Transverse colon (tissue), 4 donors: ENCODE measurements at regions not wholly inside any gene's neighbourhood (a gene's known extent, or its start where the extent isn't known, plus 50 kb on each side); places are given as distances from the start of the nearest gene placed in this dataset.

Source experiments
- DNase-seq: peaks from one replicate; pipeline ENCODE4 v3.0.0-alpha.2; 2019
- H3K27ac ChIP-seq, 4 donors: fragments of 200-600 bp; sonication (generic); 2 replicates each; pipeline ENCODE4 v1.5.1; 2016 to 2018; ENCODE audit warnings: inconsistent platforms in 4 of 4
- H3K27me3 ChIP-seq: fragments of 200-600 bp; sonication (generic); 2 replicates; pipeline ENCODE4 v1.5.1; 2017; ENCODE audit warnings: inconsistent platforms
- H3K36me3 ChIP-seq, 4 donors: fragments of 200-600 bp; sonication (generic); 2 replicates each; pipeline ENCODE4 v1.5.1; 2017 to 2019; ENCODE audit warnings: inconsistent platforms in 4 of 4
- H3K4me1 ChIP-seq, 4 donors: fragments of 200-600 bp; sonication (generic); 2 replicates each; pipeline ENCODE4 v1.5.1; 2017 to 2020; ENCODE audit warnings: inconsistent platforms in 4 of 4
- H3K4me3 ChIP-seq, 4 donors: fragments of 200-600 bp; sonication (generic); 1 replicate in 1 of 4; 2 replicates in 3 of 4; pipeline versions ENCODE4 v1.5.1 to v1.6.1; 2017 to 2019; ENCODE audit warnings: inconsistent platforms in 4 of 4
- H3K9me3 ChIP-seq, 2 donors: fragments of 200-600 bp; sonication (generic); 2 replicates each; pipeline ENCODE4 v1.5.1; 2017 to 2019; ENCODE audit warnings: inconsistent platforms in 2 of 2
- CTCF ChIP-seq, 5 experiments: fragments of 200-600 bp in 3 of 5; fragments of 450-650 bp in 2 of 5; sonication (generic) in 3 of 5; IDR thresholded peaks; 1 replicate in 2 of 5; 2 replicates in 3 of 5; pipeline ENCODE4 v1.5.1; 2016 to 2017; ENCODE audit warnings: antibody characterized with exemption in 5 of 5, inconsistent platforms in 3 of 5, mild to moderate bottlenecking in 2 of 5, moderate library complexity in 1 of 5
- EP300 ChIP-seq: sonication (generic); formaldehyde crosslinking; IDR thresholded peaks from one replicate; pipeline ENCODE4 v1.6.1; 2017; ENCODE audit warnings: antibody characterized with exemption, low read depth
- POLR2A ChIP-seq: fragments of 450-650 bp; IDR thresholded peaks from one replicate; pipeline ENCODE4 v1.6.1; 2016; ENCODE audit warnings: antibody characterized with exemption, mild to moderate bottlenecking, moderate library complexity
- POLR2AphosphoS5 ChIP-seq, 3 donors: sonication (generic); formaldehyde crosslinking; IDR thresholded peaks; one replicate each; pipeline ENCODE4 v1.6.1; 2016; ENCODE audit warnings: antibody characterized with exemption in 3 of 3
- WGBS, 2 donors: methylation state at CpG; one replicate each; pipeline ENCODE4 v1.1.5; 2018; ENCODE audit warnings: low coverage in 1 of 2; 5-methylcytosine and 5-hydroxymethylcytosine counted together
- in situ Hi-C, 4 donors: fragments of 200-750 bp; cut with MboI; loops; one replicate each; pipeline versions ENCODE4 v1.15.0 to v1.15.1; 2017; ENCODE audit warnings: low sequenced_read_pairs in 3 of 4, low pct_ligation_motif_present in 1 of 4, low pct_unique_long_range_greater_than_20kb in 1 of 4
- intact Hi-C: fragments of 100-400 bp; cut with DNase I; formaldehyde crosslinking; loops from one replicate; pipeline ENCODE4 v1.15.1; 2023; ENCODE audit warnings: low total_unique reads

DNA sequence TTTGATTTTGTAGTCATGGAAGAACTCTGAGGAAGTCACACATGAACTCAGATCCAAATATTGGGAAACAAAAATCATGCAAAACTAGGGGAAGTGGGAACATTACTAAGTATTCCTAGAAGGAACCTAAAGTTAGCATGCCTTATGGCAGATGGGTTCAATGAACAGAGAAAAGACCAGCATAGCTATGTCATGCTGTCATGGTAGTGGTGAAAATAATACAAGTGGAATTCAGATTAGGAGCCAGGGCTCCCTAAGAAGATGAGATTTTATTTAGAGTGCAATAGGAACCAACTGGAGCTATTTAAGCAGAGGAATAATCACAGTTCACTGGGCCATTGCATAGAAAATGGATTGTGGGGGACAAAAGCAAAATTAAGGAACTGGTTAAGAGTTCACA, 134.0 kb downstream of the DIO2 start:
- no peaks in the 10 kb centered on the region for H3K27me3 ChIP-seq
- H3K27ac ChIP-seq = no peak overlapping the region
- no peak overlapping the region for H3K4me3 ChIP-seq
- H3K9me3 ChIP-seq = no peaks in the 10 kb centered on the region
- TF ChIP-seq CTCF (IDR thresholded peaks at IDR 0.05) (no peak), POLR2A (no peak), POLR2AphosphoS5 (IDR thresholded peaks at IDR 0.05) (no peak), EP300 (no peak)
- in situ Hi-C loops (no loop called here), intact Hi-C loops (no loop called here)
- no peaks in the 10 kb centered on the region for H3K4me1 ChIP-seq
- DNase-seq = no peak
- no peaks in the 10 kb centered on the region for H3K36me3 ChIP-seq

DNA sequence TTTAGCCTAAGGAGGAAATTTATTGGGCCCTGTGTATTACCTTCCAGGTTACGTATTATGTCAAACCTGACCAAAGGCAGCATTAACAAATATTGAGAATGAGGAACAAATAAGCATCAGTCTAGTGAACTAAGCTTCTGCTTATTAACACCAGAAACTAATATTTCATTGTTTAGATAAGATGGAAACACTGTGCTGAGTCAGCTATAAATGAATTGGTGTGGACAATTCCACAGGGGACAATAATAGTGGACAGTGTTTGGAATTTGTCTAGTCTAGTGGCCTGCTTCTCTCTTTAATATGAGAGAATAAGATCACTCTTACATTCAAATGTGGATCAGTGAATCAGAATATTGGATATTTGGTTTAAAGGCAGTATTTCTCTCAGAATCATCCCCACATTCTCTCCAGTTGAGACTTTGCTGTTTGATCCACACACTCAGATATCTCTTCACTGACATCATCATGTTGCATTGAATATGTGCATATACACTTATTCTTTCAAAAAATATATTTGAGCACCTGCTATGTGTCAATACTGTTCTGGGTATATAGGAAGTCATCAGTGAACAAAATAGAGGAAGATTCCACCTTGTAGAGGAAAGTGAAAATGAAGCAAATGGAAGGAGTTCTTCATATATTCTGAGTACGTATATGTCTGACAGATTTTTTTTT, 136.3 kb downstream of the DIO2 start:
- in situ Hi-C loops (no loop called here), intact Hi-C loops (no loop called here)
- WGBS, 2 donors = 90 to 91% methylated on average over 2 of the region's 2 CpGs
- Histone ChIP-seq H3K9me3 (peaks cover 0 to 6% of the 10 kb centered on the region in 2 donors), H3K27ac (no peak overlapping the region), H3K36me3 (no peaks in the 10 kb centered on the region), H3K27me3 (no peaks in the 10 kb centered on the region), H3K4me3 (no peak overlapping the region), H3K4me1 (no peaks in the 10 kb centered on the region)
- TF ChIP-seq POLR2AphosphoS5 (IDR thresholded peaks at IDR 0.05) = no peak
- no peak for TF ChIP-seq EP300
- no peak for TF ChIP-seq CTCF (IDR thresholded peaks at IDR 0.05)
- TF ChIP-seq POLR2A = no peak
- DNase-seq = no peak

DNA sequence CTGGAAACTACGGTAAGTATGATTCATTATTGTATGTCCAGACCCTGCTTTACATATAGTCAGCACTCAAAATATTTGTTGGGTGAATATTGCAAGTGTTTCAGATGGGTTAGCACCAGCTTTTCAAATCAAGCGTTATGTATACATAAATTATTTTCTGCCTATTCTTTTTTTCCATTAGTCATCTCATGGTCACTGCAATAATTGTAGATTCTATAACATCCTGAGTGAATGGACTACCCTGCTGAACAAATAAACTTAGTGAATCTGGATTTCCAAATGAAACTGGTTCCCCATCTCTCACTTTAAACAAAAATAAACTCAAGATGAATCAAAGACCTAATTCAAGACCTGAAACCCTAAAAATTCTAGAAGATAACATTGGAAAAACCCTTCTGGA, 152.3 kb downstream of the DIO2 start:
- in situ Hi-C loops = no loop called here
- Histone ChIP-seq H3K27ac (no peak overlapping the region), H3K4me1 (peaks cover 0 to 2% (median 0%) of the 10 kb centered on the region in 4 donors), H3K36me3 (no peaks in the 10 kb centered on the region), H3K4me3 (no peak overlapping the region), H3K9me3 (no peaks in the 10 kb centered on the region), H3K27me3 (no peaks in the 10 kb centered on the region)
- 83% methylated on average over 2 of the region's 2 CpGs; no CpG with 5 or more reads in 1 of the 2 donors for WGBS, 2 donors
- no peak for TF ChIP-seq POLR2A
- TF ChIP-seq EP300 = no peak
- TF ChIP-seq CTCF (IDR thresholded peaks at IDR 0.05) = no peak
- TF ChIP-seq POLR2AphosphoS5 (IDR thresholded peaks at IDR 0.05) = no peak
- no peak for DNase-seq
- intact Hi-C loops = no loop called here

GRCh38 chr14:80056497-80056801, 154.9 kb downstream of the DIO2 start:
- Histone ChIP-seq H3K27me3 (no peaks in the 10 kb centered on the region), H3K27ac (no peak overlapping the region), H3K9me3 (no peaks in the 10 kb centered on the region), H3K36me3 (no peaks in the 10 kb centered on the region), H3K4me1 (peaks cover 0 to 2% (median 0%) of the 10 kb centered on the region in 4 donors), H3K4me3 (no peak overlapping the region)
- intact Hi-C loops (no loop called here), in situ Hi-C loops (no loop called here)
- DNase-seq = no peak
- no peak for TF ChIP-seq CTCF (IDR thresholded peaks at IDR 0.05)
- no peak for TF ChIP-seq EP300
- TF ChIP-seq POLR2AphosphoS5 (IDR thresholded peaks at IDR 0.05) = no peak
- no peak for TF ChIP-seq POLR2A
- 29 to 40% methylated on average over 2 to 4 of the region's 4 CpGs for WGBS, 2 donors
